Endodermal cell (in vitro differentiated cells): ENCODE measurements at regions not wholly inside any gene's neighbourhood (a gene's known extent, or its start where the extent isn't known, plus 50 kb on each side); places are given as distances from the start of the nearest gene placed in this dataset.

Experiments used
- DNase-seq: peaks from one replicate; pipeline ENCODE4 v3.0.0-alpha.2; 2017
- H3K27ac ChIP-seq: 2 replicates; pipeline ENCODE4 v1.5.1; 2013; ENCODE audit warnings: mild to moderate bottlenecking, low read depth, low read length, moderate library complexity
- H3K27me3 ChIP-seq: 2 replicates; pipeline ENCODE4 v1.6.1; 2013; ENCODE audit warnings: mild to moderate bottlenecking, low read length, moderate library complexity; ENCODE audit not compliant: insufficient read depth, control insufficient read depth, poor library complexity, severe bottlenecking
- H3K36me3 ChIP-seq: 2 replicates; pipeline ENCODE4 v1.7.0; 2013; ENCODE audit warnings: mild to moderate bottlenecking, low read length, moderate library complexity; ENCODE audit not compliant: control insufficient read depth, insufficient read depth
- H3K4me1 ChIP-seq: one replicate; pipeline ENCODE4 v1.7.0; 2013; ENCODE audit warnings: low read length; ENCODE audit not compliant: control insufficient read depth, insufficient read depth
- H3K4me3 ChIP-seq: 2 replicates; pipeline ENCODE4 v1.5.1; 2013; ENCODE audit warnings: mild to moderate bottlenecking, low read length, moderate library complexity
- H3K9ac ChIP-seq: 2 replicates; pipeline ENCODE4 v1.6.1; 2013; ENCODE audit warnings: mild to moderate bottlenecking, low read length, moderate library complexity; ENCODE audit not compliant: poor library complexity, severe bottlenecking; ENCODE audit errors: extremely low read depth
- H3K9me3 ChIP-seq: 2 replicates; pipeline ENCODE4 v1.6.1; 2013; ENCODE audit warnings: mild to moderate bottlenecking, low read length, moderate library complexity; ENCODE audit not compliant: control insufficient read depth
- H3K27ac Mint-ChIP-seq: 2 replicates; pipeline ENCODE4 v1.8.0; 2020; ENCODE audit warnings: mixed read lengths
- H3K27me3 Mint-ChIP-seq: 2 replicates; pipeline ENCODE4 v1.8.0; 2021; ENCODE audit warnings: mild to moderate bottlenecking, mixed read lengths; ENCODE audit not compliant: insufficient read depth
- H3K36me3 Mint-ChIP-seq: 2 replicates; pipeline ENCODE4 v1.8.0; 2020; ENCODE audit warnings: low read depth, mixed read lengths
- H3K4me1 Mint-ChIP-seq: 2 replicates; pipeline ENCODE4 v1.8.0; 2020; ENCODE audit warnings: mixed read lengths
- H3K4me3 Mint-ChIP-seq: 2 replicates; pipeline ENCODE4 v1.8.0; 2020; ENCODE audit warnings: mild to moderate bottlenecking, moderate library complexity, mixed read lengths
- H3K9me3 Mint-ChIP-seq: 2 replicates; pipeline ENCODE4 v1.8.0; 2020; ENCODE audit warnings: mild to moderate bottlenecking, mixed read lengths
- WGBS, 2 experiments: methylation state at CpG; one replicate each; pipeline versions ENCODE4 v1.1.5 to v1.1.7; 2013; ENCODE audit warnings: missing lambda C conversion rate in 2 of 2, mixed read lengths in 1 of 2; ENCODE audit not compliant: insufficient coverage in 1 of 2, insufficient read length in 1 of 2; 5-methylcytosine and 5-hydroxymethylcytosine counted together
- TF ChIP-seq, protein P1 (sequence below): fragments of 200-600 bp; sonication (generic); conservative IDR thresholded peaks from 2 replicates; pipeline ENCODE4 v1.5.0; 2021; ENCODE audit warnings: antibody characterized with exemption, mild to moderate bottlenecking

DNA sequence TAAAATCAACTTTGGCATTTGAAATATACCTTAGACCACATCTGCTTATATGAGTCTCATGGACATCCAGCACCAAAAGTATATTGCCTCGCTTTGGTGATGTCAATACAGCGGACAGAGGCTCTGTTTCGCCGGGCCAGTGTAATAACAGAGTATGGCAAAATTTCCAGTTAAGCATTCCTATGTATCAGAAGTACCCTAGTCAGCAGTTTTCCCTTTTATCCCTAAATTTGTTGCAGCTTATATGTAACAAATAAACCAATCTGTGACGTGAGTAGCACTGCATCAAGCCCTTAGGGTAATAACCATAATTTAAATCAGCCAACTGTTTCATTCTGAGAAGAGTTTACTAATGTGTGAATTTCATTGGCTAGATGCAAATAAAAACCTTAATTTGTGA is 585.5 kb upstream of the ADGRB3 start:
- H3K9me3 Mint-ChIP-seq = peaks cover 16% of the 10 kb centered on the region
- WGBS, 2 experiments = 95 to 100% methylated on average over 1 to 5 of the region's 5 CpGs
- TF ChIP-seq, protein P1, sequence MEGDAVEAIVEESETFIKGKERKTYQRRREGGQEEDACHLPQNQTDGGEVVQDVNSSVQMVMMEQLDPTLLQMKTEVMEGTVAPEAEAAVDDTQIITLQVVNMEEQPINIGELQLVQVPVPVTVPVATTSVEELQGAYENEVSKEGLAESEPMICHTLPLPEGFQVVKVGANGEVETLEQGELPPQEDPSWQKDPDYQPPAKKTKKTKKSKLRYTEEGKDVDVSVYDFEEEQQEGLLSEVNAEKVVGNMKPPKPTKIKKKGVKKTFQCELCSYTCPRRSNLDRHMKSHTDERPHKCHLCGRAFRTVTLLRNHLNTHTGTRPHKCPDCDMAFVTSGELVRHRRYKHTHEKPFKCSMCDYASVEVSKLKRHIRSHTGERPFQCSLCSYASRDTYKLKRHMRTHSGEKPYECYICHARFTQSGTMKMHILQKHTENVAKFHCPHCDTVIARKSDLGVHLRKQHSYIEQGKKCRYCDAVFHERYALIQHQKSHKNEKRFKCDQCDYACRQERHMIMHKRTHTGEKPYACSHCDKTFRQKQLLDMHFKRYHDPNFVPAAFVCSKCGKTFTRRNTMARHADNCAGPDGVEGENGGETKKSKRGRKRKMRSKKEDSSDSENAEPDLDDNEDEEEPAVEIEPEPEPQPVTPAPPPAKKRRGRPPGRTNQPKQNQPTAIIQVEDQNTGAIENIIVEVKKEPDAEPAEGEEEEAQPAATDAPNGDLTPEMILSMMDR = no peak
- Histone ChIP-seq H3K4me3 (no peak overlapping the region), H3K9me3 (peaks cover 6% of the 10 kb centered on the region), H3K4me1 (no peaks in the 10 kb centered on the region), H3K9ac (no peak overlapping the region), H3K27ac (no peak overlapping the region), H3K36me3 (no peaks in the 10 kb centered on the region), H3K27me3 (no peaks in the 10 kb centered on the region)
- no peaks in the 10 kb centered on the region for H3K27me3 Mint-ChIP-seq
- H3K4me1 Mint-ChIP-seq = no peaks in the 10 kb centered on the region
- DNase-seq = no peak
- H3K4me3 Mint-ChIP-seq = no peak overlapping the region
- peaks cover 4% of the 10 kb centered on the region for H3K36me3 Mint-ChIP-seq
- no peak overlapping the region for H3K27ac Mint-ChIP-seq

DNA sequence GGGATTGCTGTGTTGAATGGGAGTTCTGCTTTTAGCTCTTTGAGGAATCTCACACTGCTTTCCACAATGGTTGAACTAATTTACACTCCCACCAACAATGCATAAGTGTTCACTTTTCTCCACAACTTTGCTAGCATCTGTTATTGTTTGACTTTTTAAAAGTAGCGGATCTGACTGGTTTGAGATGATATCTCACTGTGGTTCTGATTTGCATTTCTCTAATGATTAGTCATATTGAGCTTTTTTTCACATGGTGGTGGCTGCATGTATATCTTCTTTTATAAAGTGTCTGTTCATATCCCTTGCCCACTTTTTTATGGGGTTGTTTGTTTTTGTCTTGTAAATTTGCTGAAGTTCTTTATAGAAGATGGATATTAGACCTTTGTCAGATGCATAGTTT is 588.3 kb upstream of the ADGRB3 start:
- peaks cover 6% of the 10 kb centered on the region for H3K9me3 ChIP-seq
- no peak overlapping the region for H3K9ac ChIP-seq
- H3K36me3 ChIP-seq = no peaks in the 10 kb centered on the region
- TF ChIP-seq, protein P1 = no peak
- peaks cover 4% of the 10 kb centered on the region for H3K36me3 Mint-ChIP-seq
- peaks cover 16% of the 10 kb centered on the region for H3K9me3 Mint-ChIP-seq
- DNase-seq = no peak
- peaks cover 13% of the 10 kb centered on the region for H3K4me1 Mint-ChIP-seq
- H3K27me3 Mint-ChIP-seq = no peaks in the 10 kb centered on the region
- no peaks in the 10 kb centered on the region for H3K27me3 ChIP-seq
- H3K4me1 ChIP-seq = no peaks in the 10 kb centered on the region
- no peak overlapping the region for H3K4me3 ChIP-seq
- H3K4me3 Mint-ChIP-seq = no peak overlapping the region
- H3K27ac ChIP-seq = no peak overlapping the region
- 95 to 100% methylated on average over 1 of the region's 1 CpG for WGBS, 2 experiments
- no peak overlapping the region for H3K27ac Mint-ChIP-seq

GRCh38 chr6:68046302-68046701 is 588.8 kb upstream of the ADGRB3 start:
- Histone ChIP-seq H3K4me3 (no peak overlapping the region), H3K9ac (no peak overlapping the region), H3K36me3 (no peaks in the 10 kb centered on the region), H3K9me3 (peaks cover 6% of the 10 kb centered on the region), H3K27me3 (no peaks in the 10 kb centered on the region), H3K4me1 (no peaks in the 10 kb centered on the region), H3K27ac (no peak overlapping the region)
- H3K9me3 Mint-ChIP-seq = peaks cover 16% of the 10 kb centered on the region
- H3K36me3 Mint-ChIP-seq = peaks cover 4% of the 10 kb centered on the region
- no peaks in the 10 kb centered on the region for H3K27me3 Mint-ChIP-seq
- no peak for DNase-seq
- H3K4me3 Mint-ChIP-seq = no peak overlapping the region
- H3K27ac Mint-ChIP-seq = no peak overlapping the region
- TF ChIP-seq, protein P1 = no peak
- WGBS, 2 experiments = 94 to 100% methylated on average over 1 of the region's 1 CpG
- peaks cover 13% of the 10 kb centered on the region for H3K4me1 Mint-ChIP-seq
